Heart right ventricle (tissue), 16 donors: ENCODE measurements at regions not wholly inside any gene's neighbourhood (a gene's known extent, or its start where the extent isn't known, plus 50 kb on each side); places are given as distances from the start of the nearest gene placed in this dataset.

Experiments used
- ATAC-seq, 8 donors: fragments of 200-7000 bp; cut with Tn5 transposase; one replicate each; pipeline ENCODE4 v1.9.1; 2020; ENCODE audit warnings: mild to moderate bottlenecking in 8 of 8, moderate library complexity in 8 of 8, moderate number of reproducible peaks in 1 of 8
- DNase-seq, 2 donors: peaks; one replicate each; pipeline ENCODE4 v3.0.0-alpha.2; 2020
- H3K27ac ChIP-seq, 10 donors: fragments of 200-600 bp; sonication (generic) in 2 of 10; one replicate each; pipeline versions ENCODE4 v1.5.0 to v1.8.0; 2020 to 2022; ENCODE audit warnings: mild to moderate bottlenecking in 3 of 10
- H3K27me3 ChIP-seq, 7 donors: fragments of 200-600 bp; one replicate each; pipeline ENCODE4 v1.8.0; 2021 to 2022; ENCODE audit warnings: mild to moderate bottlenecking in 2 of 7
- H3K36me3 ChIP-seq, 9 donors: fragments of 200-600 bp; sonication (generic) in 1 of 9; one replicate each; pipeline versions ENCODE4 v1.5.0 to v1.8.0; 2020 to 2022; ENCODE audit warnings: mild to moderate bottlenecking in 2 of 9
- H3K4me1 ChIP-seq, 9 donors: fragments of 200-600 bp; sonication (generic) in 1 of 9; one replicate each; pipeline versions ENCODE4 v1.5.0 to v1.8.0; 2020 to 2022; ENCODE audit warnings: mild to moderate bottlenecking in 4 of 9
- H3K4me3 ChIP-seq, 10 donors: fragments of 200-600 bp; sonication (generic) in 2 of 10; one replicate each; pipeline versions ENCODE4 v1.5.0 to v1.8.0; 2020 to 2022; ENCODE audit warnings: mild to moderate bottlenecking in 7 of 10, moderate library complexity in 2 of 10
- H3K9me3 ChIP-seq, 11 donors: fragments of 200-600 bp in 10 of 11; sonication (generic) in 2 of 11; one replicate each; pipeline versions ENCODE4 v1.5.0 to v1.8.0; 2013 to 2022; ENCODE audit warnings: mild to moderate bottlenecking in 2 of 11, control low read depth in 1 of 11, moderate library complexity in 1 of 11
- CTCF ChIP-seq, 9 donors: fragments of 200-600 bp; sonication (generic) in 2 of 9; IDR thresholded peaks; one replicate each; pipeline versions ENCODE4 v1.5.0 to v1.8.0; 2021 to 2022; ENCODE audit warnings: antibody characterized with exemption in 9 of 9, mild to moderate bottlenecking in 5 of 9, moderate library complexity in 1 of 9
- WGBS, 2 donors: extraction: QIAGEN DNeasy Blood & Tissue Kit; methylation state at CpG; one replicate each; pipeline ENCODE4 v1.1.7; 2013; ENCODE audit warnings: inconsistent platforms in 1 of 2; 5-methylcytosine and 5-hydroxymethylcytosine counted together
- intact Hi-C, 10 donors: fragments of 100-400 bp; cut with DNase I; formaldehyde crosslinking; loops; one replicate each; pipeline versions ENCODE4 v1.11.1 to v1.14.2; 2022
- donor health status: Arrhythmogenic right ventricular cardiomyopathy.
- donor health status: ischemic (EF 13 %, LVEDD 7.1; RV severe dilation, severe dysfunction).
- donor health status: healthy with polysubstance abuse.
- donor health status: DM: no; HTN: yes; CAD: no.
- donor health status: DM: no; HTN: no; CAD: no.
- donor health status: ischemic (EF 25% LVEDD 6.9; RV normal size, moderate dysfunction).
- donor health status: ischemic (EF 25% LVEDD 5.7; RV mildly dilated, moderate dysfunction).
- donor health status: healthy.
- donor health status: DM: yes; HTN: yes; CAD: no.
- donor health status: Ischemic cardiomyopathy.
- donor health status: ischemic (EF 35%, LVEDD 5.7; RV mildly dilated, moderate dysfunction).
- donor health status: nonischemic (EF 11% LVEDD 7.7; RV severe dilation, severe dysfunction).
- donor health status: DM: yes; HTN: yes; CAD: no.
- donor health status: PGD.
- donor health status: ischemic (EF 29% LVEDD 5.4; RV normal size, mild dysfunction).
- donor health status: nonischemic (EF 23%, LVEDD 6.1; RV moderate dilation, normal function).

GRCh38 chr18:28725876-28726275 is 548.9 kb upstream of the CDH2 start:
- Histone ChIP-seq H3K4me1 (no peaks in the 10 kb centered on the region), H3K27ac (no peak overlapping the region), H3K4me3 (no peak overlapping the region), H3K9me3 (peaks cover 0 to 13% (median 0%) of the 10 kb centered on the region in 11 donors), H3K36me3 (no peaks in the 10 kb centered on the region), H3K27me3 (no peaks in the 10 kb centered on the region)
- ATAC-seq (no peak), DNase-seq (no peak)
- TF ChIP-seq CTCF (IDR thresholded peaks at IDR 0.05) = no peak
- intact Hi-C loops = no loop called here
- WGBS, 2 donors = 90% methylated on average over 2 of the region's 2 CpGs

- TF ChIP-seq CTCF (IDR thresholded peaks at IDR 0.05) = no peak
- DNase-seq (no peak), ATAC-seq (no peak)
- intact Hi-C loops = no loop called here
- Histone ChIP-seq H3K9me3 (peaks cover 0 to 8% (median 0%) of the 10 kb centered on the region in 11 donors), H3K27ac (no peak overlapping the region), H3K27me3 (no peaks in the 10 kb centered on the region), H3K4me3 (no peak overlapping the region), H3K36me3 (no peaks in the 10 kb centered on the region), H3K4me1 (no peaks in the 10 kb centered on the region)
- 94 to 95% methylated on average over 2 of the region's 2 CpGs for WGBS, 2 donors
Observed at GRCh38 chr18:28723506-28723905, 546.6 kb upstream of the CDH2 start.

GRCh38 chr18:28718696-28719095 is 541.8 kb upstream of the CDH2 start:
- H3K9me3 ChIP-seq = peaks cover 0 to 9% (median 0%) of the 10 kb centered on the region in 11 donors
- no peak for DNase-seq
- no peak for TF ChIP-seq CTCF (IDR thresholded peaks at IDR 0.05)
- H3K4me1 ChIP-seq = no peaks in the 10 kb centered on the region
- H3K27ac ChIP-seq = no peak overlapping the region
- H3K36me3 ChIP-seq = no peaks in the 10 kb centered on the region
- H3K4me3 ChIP-seq = no peak overlapping the region
- H3K27me3 ChIP-seq = no peaks in the 10 kb centered on the region
- intact Hi-C loops = no loop called here
- no peak for ATAC-seq

GRCh38 chr18:28716338-28716737 is 539.4 kb upstream of the CDH2 start:
- H3K4me3 ChIP-seq = no peak overlapping the region
- no peak for ATAC-seq
- H3K9me3 ChIP-seq = peaks cover 0 to 7% (median 0%) of the 10 kb centered on the region in 11 donors
- no peaks in the 10 kb centered on the region for H3K36me3 ChIP-seq
- no peak for DNase-seq
- no peaks in the 10 kb centered on the region for H3K27me3 ChIP-seq
- WGBS, 2 donors = 70 to 71% methylated on average over 1 of the region's 1 CpG
- H3K27ac ChIP-seq = no peak overlapping the region
- H3K4me1 ChIP-seq = no peaks in the 10 kb centered on the region
- intact Hi-C loops = no loop called here
- TF ChIP-seq CTCF (IDR thresholded peaks at IDR 0.05) = no peak

GRCh38 chr18:28715206-28715605 is 538.3 kb upstream of the CDH2 start:
- intact Hi-C loops = no loop called here
- no peak overlapping the region for H3K27ac ChIP-seq
- no peak for TF ChIP-seq CTCF (IDR thresholded peaks at IDR 0.05)
- H3K4me1 ChIP-seq = no peaks in the 10 kb centered on the region
- H3K9me3 ChIP-seq = peaks cover 0 to 5% (median 0%) of the 10 kb centered on the region in 11 donors
- no peaks in the 10 kb centered on the region for H3K27me3 ChIP-seq
- no peaks in the 10 kb centered on the region for H3K36me3 ChIP-seq
- DNase-seq (no peak), ATAC-seq (no peak)
- no peak overlapping the region for H3K4me3 ChIP-seq
- 95 to 98% methylated on average over 1 of the region's 1 CpG for WGBS, 2 donors
